Neural cell (in vitro differentiated cells): ENCODE measurements at regions not wholly inside any gene's neighbourhood (a gene's known extent, or its start where the extent isn't known, plus 50 kb on each side); places are given as distances from the start of the nearest gene placed in this dataset.

Source experiments
- H2AFZ ChIP-seq: fragments of 200-600, 300-800 bp; sonication (generic), shearing (Covaris generic); 2 replicates; pipeline ENCODE4 v1.6.0; 2014; ENCODE audit warnings: low read depth, mild to moderate bottlenecking, antibody characterized with exemption, low read length, moderate library complexity
- H3F3A ChIP-seq: fragments of 200-600 bp; shearing (Covaris generic); 2 replicates; pipeline ENCODE4 v1.6.1; 2016; ENCODE audit warnings: mild to moderate bottlenecking, moderate library complexity, mixed read lengths, antibody characterized with exemption, low read length; ENCODE audit not compliant: insufficient read depth, poor library complexity, severe bottlenecking
- H3K27ac ChIP-seq: fragments of 200-600, 300-800 bp; sonication (generic), shearing (Covaris generic); 2 replicates; pipeline ENCODE4 v1.5.1; 2014; ENCODE audit warnings: mild to moderate bottlenecking, low read length, moderate library complexity
- H3K27me3 ChIP-seq: fragments of 300-800, 200-600 bp; sonication (generic), shearing (Covaris generic); 2 replicates; pipeline ENCODE4 v1.6.0; 2014; ENCODE audit warnings: mild to moderate bottlenecking, low read depth, low read length, moderate library complexity; ENCODE audit not compliant: insufficient read depth
- H3K36me3 ChIP-seq: fragments of 300-800, 200-600 bp; sonication (generic), shearing (Covaris generic); 2 replicates; pipeline ENCODE4 v1.5.1; 2014; ENCODE audit warnings: mild to moderate bottlenecking, antibody characterized with exemption, low read length, moderate library complexity; ENCODE audit not compliant: insufficient read depth
- H3K4me2 ChIP-seq: fragments of 300-800, 200-600 bp; sonication (generic), shearing (Covaris generic); 2 replicates; pipeline ENCODE4 v1.6.0; 2014; ENCODE audit warnings: mild to moderate bottlenecking, low read length
- H3K4me3 ChIP-seq: fragments of 300-800, 200-600 bp; sonication (generic), shearing (Covaris generic); 2 replicates; pipeline ENCODE4 v1.5.1; 2014; ENCODE audit warnings: mild to moderate bottlenecking, low read length, moderate library complexity
- H3K79me2 ChIP-seq: fragments of 200-600 bp; shearing (Covaris generic); replicated peaks from 2 replicates; pipeline ENCODE4 v1.6.0; 2014; ENCODE audit warnings: mild to moderate bottlenecking, low read length, moderate library complexity; ENCODE audit not compliant: insufficient read depth
- H3K9ac ChIP-seq: fragments of 300-800, 200-600 bp; sonication (generic), shearing (Covaris generic); 2 replicates; pipeline ENCODE4 v1.6.1; 2016; ENCODE audit warnings: mild to moderate bottlenecking, low read length, mixed read lengths
- H3K9me2 ChIP-seq: fragments of 200-600 bp; shearing (Covaris generic); 2 replicates; pipeline ENCODE4 v1.6.1; 2016; ENCODE audit warnings: mild to moderate bottlenecking, low read length, mixed read lengths; ENCODE audit not compliant: insufficient read depth
- H3K9me3 ChIP-seq: fragments of 200-600, 300-800 bp; sonication (generic), shearing (Covaris generic); 2 replicates; pipeline ENCODE4 v1.6.1; 2016; ENCODE audit warnings: mild to moderate bottlenecking, mixed run types, low read length, moderate library complexity, mixed read lengths
- H4K20me1 ChIP-seq: fragments of 200-600 bp; shearing (Covaris generic); 2 replicates; pipeline ENCODE4 v1.6.1; 2016; ENCODE audit warnings: mild to moderate bottlenecking, mixed run types; ENCODE audit not compliant: insufficient read depth
- CTCF ChIP-seq: fragments of 450-650 bp; IDR thresholded peaks from 2 replicates; pipeline ENCODE4 v1.5.1; 2014; ENCODE audit warnings: antibody characterized with exemption, mild to moderate bottlenecking, moderate library complexity; ENCODE audit not compliant: poor library complexity, severe bottlenecking
- EP300 ChIP-seq: fragments of 450-650 bp; conservative IDR thresholded peaks from 2 replicates; pipeline ENCODE4 v1.6.1; 2014; ENCODE audit warnings: antibody characterized with exemption, mild to moderate bottlenecking, moderate library complexity; ENCODE audit not compliant: poor library complexity, severe bottlenecking
- EZH2 ChIP-seq: fragments of 200-600, 300-800 bp; shearing (Covaris generic), sonication (generic); IDR thresholded peaks from 2 replicates; pipeline ENCODE4 v1.6.1; 2014; ENCODE audit warnings: antibody characterized with exemption, low read length, borderline replicate concordance, mild to moderate bottlenecking; ENCODE audit not compliant: insufficient read depth, poor library complexity, severe bottlenecking
- MXI1 ChIP-seq: fragments of 450-650 bp; conservative IDR thresholded peaks from 2 replicates; pipeline ENCODE4 v1.6.1; 2014; ENCODE audit warnings: antibody characterized with exemption, mild to moderate bottlenecking; ENCODE audit not compliant: poor library complexity, severe bottlenecking
- POLR2AphosphoS5 ChIP-seq: IDR thresholded peaks from 2 replicates; pipeline ENCODE4 v1.6.1; 2012
- RAD21 ChIP-seq: fragments of 450-650 bp; conservative IDR thresholded peaks from 2 replicates; pipeline ENCODE4 v1.6.1; 2014; ENCODE audit warnings: antibody characterized with exemption, mild to moderate bottlenecking, moderate library complexity
- REST ChIP-seq: IDR thresholded peaks from 2 replicates; pipeline ENCODE4 v1.6.1; 2012; ENCODE audit warnings: borderline replicate concordance
- SMC3 ChIP-seq: fragments of 450-650 bp; conservative IDR thresholded peaks from 2 replicates; pipeline ENCODE4 v1.6.1; 2014; ENCODE audit warnings: antibody characterized with exemption, mild to moderate bottlenecking, moderate library complexity; ENCODE audit not compliant: poor library complexity
- TAF1 ChIP-seq: IDR thresholded peaks from 2 replicates; pipeline ENCODE4 v1.6.1; 2012; ENCODE audit warnings: low read depth

DNA sequence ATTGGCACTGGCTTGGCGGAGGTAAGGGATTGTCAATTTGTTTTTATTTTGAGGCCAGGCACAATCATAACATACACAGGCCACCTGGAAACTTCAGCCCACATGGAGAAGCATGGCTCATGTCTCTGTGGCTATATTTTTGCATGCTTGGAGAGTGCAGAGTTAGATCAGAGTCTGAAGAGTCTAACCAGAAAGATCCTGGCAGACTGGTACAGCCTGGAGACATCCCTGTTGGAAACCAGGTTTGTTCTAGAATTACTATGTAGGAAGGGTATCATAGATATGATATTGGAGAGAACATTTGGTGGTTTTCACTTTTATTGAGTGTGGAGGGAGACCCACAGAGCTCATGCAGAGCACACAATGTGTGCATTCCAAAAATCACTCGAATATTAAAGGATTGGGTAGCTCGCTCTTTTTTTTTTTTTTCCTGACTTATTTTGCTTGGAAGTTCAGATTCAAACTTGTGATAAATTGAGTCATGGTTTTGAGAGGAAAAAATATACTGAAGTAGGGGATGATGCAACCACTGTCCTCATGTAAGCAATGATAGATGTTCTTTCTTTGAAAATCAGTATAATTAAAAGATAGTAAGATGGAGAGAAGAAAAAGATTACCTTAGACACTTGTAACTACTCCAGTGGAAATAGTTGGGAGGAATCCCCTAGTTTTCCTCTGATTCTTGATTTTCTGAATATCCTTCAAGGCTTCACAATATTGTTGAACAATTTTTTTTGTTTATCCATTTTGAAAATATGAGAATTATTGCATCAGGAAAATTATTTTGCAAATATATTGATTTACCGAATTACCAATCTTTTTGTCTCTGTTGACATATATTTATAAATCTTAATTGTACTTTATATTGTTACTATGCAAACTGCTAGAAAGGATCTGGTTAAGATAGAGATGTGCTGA, 185.7 kb upstream of the ZEB2 start:
- no peak overlapping the region for H2AFZ ChIP-seq
- H4K20me1 ChIP-seq, result no peaks in the 10 kb centered on the region
- H3K27me3 ChIP-seq, result no peaks in the 10 kb centered on the region
- no peaks in the 10 kb centered on the region for H3K9me2 ChIP-seq
- TF ChIP-seq RAD21 (no peak), CTCF (no peak), SMC3 (no peak), REST (no peak), TAF1 (no peak), POLR2AphosphoS5 (no peak), EZH2 (no peak)
- H3K27ac ChIP-seq, result no peak overlapping the region
- H3K36me3 ChIP-seq, result no peaks in the 10 kb centered on the region
- no peaks in the 10 kb centered on the region for H3K79me2 ChIP-seq
- no peak overlapping the region for H3K4me3 ChIP-seq
- H3F3A ChIP-seq, result no peaks in the 10 kb centered on the region
- no peak overlapping the region for H3K9ac ChIP-seq
- H3K9me3 ChIP-seq, result no peaks in the 10 kb centered on the region
- no peak overlapping the region for H3K4me2 ChIP-seq

DNA sequence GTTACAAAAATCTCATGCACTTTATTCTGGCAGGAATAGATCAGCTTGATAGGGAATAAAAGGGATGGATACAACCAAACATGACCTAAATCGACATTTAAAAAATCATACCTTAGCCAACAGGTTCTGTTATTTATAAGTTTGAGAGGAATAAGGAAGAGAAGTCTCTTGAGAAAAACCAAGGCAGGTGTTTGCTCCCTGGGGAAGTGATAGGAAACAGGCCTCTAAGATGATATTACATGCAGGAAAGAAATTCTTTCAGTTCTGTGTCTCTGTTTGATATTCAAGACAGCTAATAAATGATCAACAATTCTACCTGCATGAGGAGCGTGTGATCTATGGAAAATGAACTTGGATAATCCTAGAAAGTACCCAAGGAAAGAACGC, 184.8 kb upstream of the ZEB2 start:
- Histone ChIP-seq H3K9me3 (no peaks in the 10 kb centered on the region), H3K9ac (no peak overlapping the region), H2AFZ (no peak overlapping the region), H3K9me2 (no peaks in the 10 kb centered on the region), H3K27ac (no peak overlapping the region), H3K4me3 (no peak overlapping the region), H3K79me2 (no peaks in the 10 kb centered on the region), H3K27me3 (no peaks in the 10 kb centered on the region), H3K36me3 (no peaks in the 10 kb centered on the region), H3K4me2 (no peak overlapping the region), H4K20me1 (no peaks in the 10 kb centered on the region), H3F3A (no peaks in the 10 kb centered on the region)
- TF ChIP-seq POLR2AphosphoS5 (no peak), REST (no peak), MXI1 (no peak), SMC3 (no peak), RAD21 (no peak), EP300 (no peak), CTCF (no peak), EZH2 (no peak)
